DOHH2 (cell line): ENCODE measurements at regions not wholly inside any gene's neighbourhood (a gene's known extent, or its start where the extent isn't known, plus 50 kb on each side); places are given as distances from the start of the nearest gene placed in this dataset.

ENCODE experiments used
- EZH2phosphoT487 ChIP-seq: fragments of 200-600 bp; sonication (generic); IDR thresholded peaks from 2 replicates; pipeline ENCODE4 v1.6.1; 2017; ENCODE audit warnings: borderline replicate concordance, mild to moderate bottlenecking, antibody characterized with exemption, low read length, moderate library complexity, mixed read lengths
- TF ChIP-seq, protein P1 (sequence below): fragments of 200-600 bp; sonication (generic); IDR thresholded peaks from one replicate; pipeline ENCODE4 v1.5.1; 2014; ENCODE audit warnings: antibody characterized with exemption, mild to moderate bottlenecking, low read depth, low read length; ENCODE audit not compliant: poor library complexity, severe bottlenecking

DNA sequence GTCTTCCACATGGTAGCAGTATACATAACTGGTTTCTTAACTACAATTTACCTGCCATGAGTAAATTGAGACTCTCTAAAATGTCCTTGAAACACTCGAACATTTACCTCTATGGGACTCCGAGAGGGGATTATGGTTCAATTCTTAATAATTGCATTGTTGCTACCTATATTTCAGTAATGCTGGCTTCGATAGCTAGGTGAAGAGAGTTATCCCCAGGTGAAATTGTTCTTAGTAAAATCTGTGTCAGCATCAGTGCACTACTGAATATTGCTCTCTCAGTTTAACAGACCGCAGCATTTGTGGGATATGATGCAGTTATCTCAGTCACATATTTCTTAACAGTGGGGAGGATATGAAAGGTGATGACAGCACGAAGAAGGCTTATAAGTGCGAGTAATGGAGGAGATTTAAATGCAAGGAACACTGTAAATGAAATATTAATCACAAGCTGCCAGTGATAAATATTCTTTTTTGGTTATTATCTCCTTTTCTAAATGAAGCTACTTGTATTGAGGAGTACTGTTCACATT lies 801.9 kb downstream of the BRINP3 start:
- TF ChIP-seq, protein P1, sequence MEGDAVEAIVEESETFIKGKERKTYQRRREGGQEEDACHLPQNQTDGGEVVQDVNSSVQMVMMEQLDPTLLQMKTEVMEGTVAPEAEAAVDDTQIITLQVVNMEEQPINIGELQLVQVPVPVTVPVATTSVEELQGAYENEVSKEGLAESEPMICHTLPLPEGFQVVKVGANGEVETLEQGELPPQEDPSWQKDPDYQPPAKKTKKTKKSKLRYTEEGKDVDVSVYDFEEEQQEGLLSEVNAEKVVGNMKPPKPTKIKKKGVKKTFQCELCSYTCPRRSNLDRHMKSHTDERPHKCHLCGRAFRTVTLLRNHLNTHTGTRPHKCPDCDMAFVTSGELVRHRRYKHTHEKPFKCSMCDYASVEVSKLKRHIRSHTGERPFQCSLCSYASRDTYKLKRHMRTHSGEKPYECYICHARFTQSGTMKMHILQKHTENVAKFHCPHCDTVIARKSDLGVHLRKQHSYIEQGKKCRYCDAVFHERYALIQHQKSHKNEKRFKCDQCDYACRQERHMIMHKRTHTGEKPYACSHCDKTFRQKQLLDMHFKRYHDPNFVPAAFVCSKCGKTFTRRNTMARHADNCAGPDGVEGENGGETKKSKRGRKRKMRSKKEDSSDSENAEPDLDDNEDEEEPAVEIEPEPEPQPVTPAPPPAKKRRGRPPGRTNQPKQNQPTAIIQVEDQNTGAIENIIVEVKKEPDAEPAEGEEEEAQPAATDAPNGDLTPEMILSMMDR, result no peak
- no peak for TF ChIP-seq EZH2phosphoT487
